ENCODE measurements at regions not wholly inside any gene's neighbourhood (a gene's known extent, or its start where the extent isn't known, plus 50 kb on each side); places are given as distances from the start of the nearest gene placed in this dataset.

DNA sequence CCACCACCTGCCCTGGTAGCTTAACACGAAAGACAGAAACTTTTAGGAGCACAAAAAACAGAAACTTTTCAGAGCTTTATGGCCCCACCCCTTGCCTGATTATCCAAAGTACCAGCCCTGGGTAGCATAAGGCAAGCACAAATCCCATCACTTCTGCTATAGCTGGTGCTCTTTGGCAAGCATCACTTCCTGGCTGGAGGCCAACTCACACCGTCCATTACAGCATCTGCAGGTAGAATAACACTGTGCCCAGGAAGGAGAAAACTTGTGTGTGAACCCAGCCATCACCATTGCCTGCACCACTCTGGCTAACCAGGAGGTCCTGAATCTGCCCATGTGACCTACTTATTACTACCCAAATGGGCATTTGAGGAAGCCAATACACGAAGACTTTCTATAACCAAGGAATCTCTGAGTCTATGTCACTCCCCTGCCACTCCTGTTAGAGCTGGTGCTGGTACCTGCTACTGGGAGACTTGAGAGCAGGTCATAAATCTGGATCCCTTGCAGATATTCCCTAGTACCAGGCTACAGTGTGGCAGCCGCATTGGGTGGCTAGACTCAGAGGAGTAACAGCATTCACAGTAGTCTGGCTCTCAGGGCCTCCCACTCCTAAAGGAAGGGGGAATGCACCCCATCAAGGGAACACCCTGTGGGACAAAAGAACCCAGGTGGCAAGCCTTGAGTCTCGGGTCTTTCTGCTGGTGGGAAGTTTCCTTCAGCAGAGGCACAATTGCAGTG is 73.3 kb upstream of the AKAP13 start:
- ATAC-seq (no peak), DNase-seq (ENCODE audit: low spot score) (no peak)
- Histone ChIP-seq H3K4me3 (no peak overlapping the region), H2AFZ (no peak overlapping the region), H3K27me3 (ENCODE audit: insufficient read depth) (no peaks in the 10 kb centered on the region), H3K4me1 (ENCODE audit: insufficient read depth) (no peaks in the 10 kb centered on the region), H3K27ac (ENCODE audit: low read depth) (no peak overlapping the region), H3F3A (replicated peaks; ENCODE audit: low read depth) (no peaks in the 10 kb centered on the region), H4K20me1 (replicated peaks; ENCODE audit: insufficient read depth) (no peaks in the 10 kb centered on the region), H3K79me2 (replicated peaks; ENCODE audit: insufficient read depth) (no peaks in the 10 kb centered on the region), H3K4me2 (no peak overlapping the region), H3K9me2 (ENCODE audit: insufficient read depth) (no peaks in the 10 kb centered on the region), H3K36me3 (ENCODE audit: insufficient read depth) (no peaks in the 10 kb centered on the region)
- Mint-ChIP-seq H3K36me3 (ENCODE audit: low read depth) (no peaks in the 10 kb centered on the region), H3K27me3 (ENCODE audit: insufficient read depth, low read depth, poor library complexity) (peaks cover 5% of the 10 kb centered on the region), H3K27ac (no peak overlapping the region), H3K4me3 (no peak overlapping the region), H3K4me1 (no peaks in the 10 kb centered on the region), H3K9me3 (no peaks in the 10 kb centered on the region; the same call in 1 of the 3 replicates)
- TF ChIP-seq STAT1 (IDR thresholded peaks at IDR 0.05; ENCODE audit: unreplicated experiment) (no peak), EZH2 (IDR thresholded peaks at IDR 0.05; ENCODE audit: low read depth, unreplicated experiment) (no peak), CREB1 (CRISPR knock-in tag; IDR thresholded peaks at IDR 0.05; ENCODE audit: low read depth) (no peak), ZNF114 (CRISPR knock-in tag; IDR thresholded peaks at IDR 0.05) (no peak)
- TF ChIP-seq, protein P1, sequence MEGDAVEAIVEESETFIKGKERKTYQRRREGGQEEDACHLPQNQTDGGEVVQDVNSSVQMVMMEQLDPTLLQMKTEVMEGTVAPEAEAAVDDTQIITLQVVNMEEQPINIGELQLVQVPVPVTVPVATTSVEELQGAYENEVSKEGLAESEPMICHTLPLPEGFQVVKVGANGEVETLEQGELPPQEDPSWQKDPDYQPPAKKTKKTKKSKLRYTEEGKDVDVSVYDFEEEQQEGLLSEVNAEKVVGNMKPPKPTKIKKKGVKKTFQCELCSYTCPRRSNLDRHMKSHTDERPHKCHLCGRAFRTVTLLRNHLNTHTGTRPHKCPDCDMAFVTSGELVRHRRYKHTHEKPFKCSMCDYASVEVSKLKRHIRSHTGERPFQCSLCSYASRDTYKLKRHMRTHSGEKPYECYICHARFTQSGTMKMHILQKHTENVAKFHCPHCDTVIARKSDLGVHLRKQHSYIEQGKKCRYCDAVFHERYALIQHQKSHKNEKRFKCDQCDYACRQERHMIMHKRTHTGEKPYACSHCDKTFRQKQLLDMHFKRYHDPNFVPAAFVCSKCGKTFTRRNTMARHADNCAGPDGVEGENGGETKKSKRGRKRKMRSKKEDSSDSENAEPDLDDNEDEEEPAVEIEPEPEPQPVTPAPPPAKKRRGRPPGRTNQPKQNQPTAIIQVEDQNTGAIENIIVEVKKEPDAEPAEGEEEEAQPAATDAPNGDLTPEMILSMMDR (conservative IDR thresholded peaks at IDR 0.05; ENCODE audit: low read depth in 2 of 2), result no peak

DNA sequence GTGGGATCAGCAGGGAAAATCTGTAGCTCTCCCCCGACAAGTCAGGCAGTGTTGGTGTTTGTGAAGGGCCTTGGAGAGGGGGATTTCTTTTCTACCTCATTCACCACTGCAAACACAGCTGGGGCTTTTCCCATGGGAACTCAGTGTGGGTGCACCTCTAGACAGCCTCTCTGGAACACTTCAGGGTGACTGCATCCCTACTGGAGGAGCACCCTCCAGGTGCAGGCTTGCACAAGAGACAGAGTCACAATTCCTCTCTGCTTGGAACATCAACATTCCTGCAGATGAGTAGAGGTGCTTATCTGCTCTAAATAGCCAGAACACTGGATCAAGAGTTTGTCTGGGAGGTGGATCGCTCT is 72.7 kb upstream of the AKAP13 start:
- H4K20me1 ChIP-seq (replicated peaks; ENCODE audit: insufficient read depth), result no peaks in the 10 kb centered on the region
- no peak overlapping the region for H3K4me3 ChIP-seq
- H3K36me3 ChIP-seq (ENCODE audit: insufficient read depth), result no peaks in the 10 kb centered on the region
- no peak overlapping the region for H2AFZ ChIP-seq
- H3K4me2 ChIP-seq, result no peak overlapping the region
- DNase-seq (ENCODE audit: low spot score) (no peak), ATAC-seq (no peak)
- Mint-ChIP-seq H3K9me3 (no peaks in the 10 kb centered on the region; the same call in 1 of the 3 replicates), H3K27me3 (ENCODE audit: insufficient read depth, low read depth, poor library complexity) (peaks cover 5% of the 10 kb centered on the region), H3K4me1 (peaks cover 3% of the 10 kb centered on the region; the same call in 2 of the 3 replicates), H3K4me3 (no peak overlapping the region), H3K27ac (no peak overlapping the region), H3K36me3 (ENCODE audit: low read depth) (no peaks in the 10 kb centered on the region)
- H3K9me2 ChIP-seq (ENCODE audit: insufficient read depth), result no peaks in the 10 kb centered on the region
- H3K4me1 ChIP-seq (ENCODE audit: insufficient read depth), result no peaks in the 10 kb centered on the region
- no peaks in the 10 kb centered on the region for H3F3A ChIP-seq (replicated peaks; ENCODE audit: low read depth)
- no peak overlapping the region for H3K27ac ChIP-seq (ENCODE audit: low read depth)
- no peaks in the 10 kb centered on the region for H3K79me2 ChIP-seq (replicated peaks; ENCODE audit: insufficient read depth)
- no peaks in the 10 kb centered on the region for H3K27me3 ChIP-seq (ENCODE audit: insufficient read depth)
- TF ChIP-seq ZNF331 (CRISPR knock-in tag; IDR thresholded peaks at IDR 0.05; ENCODE audit: low read depth) (no peak), POLR2AphosphoS5 (IDR thresholded peaks at IDR 0.05; ENCODE audit: low read depth) (no peak), ZNF114 (CRISPR knock-in tag; IDR thresholded peaks at IDR 0.05) (no peak), EZH2 (IDR thresholded peaks at IDR 0.05; ENCODE audit: low read depth, unreplicated experiment) (no peak), JUNB (IDR thresholded peaks at IDR 0.05; ENCODE audit: unreplicated experiment) (no peak), CREB1 (CRISPR knock-in tag; IDR thresholded peaks at IDR 0.05; ENCODE audit: low read depth) (no peak), NANOG (IDR thresholded peaks at IDR 0.05; ENCODE audit: borderline replicate concordance) (no peak), STAT1 (IDR thresholded peaks at IDR 0.05; ENCODE audit: unreplicated experiment) (no peak)
- TF ChIP-seq, protein P2, sequence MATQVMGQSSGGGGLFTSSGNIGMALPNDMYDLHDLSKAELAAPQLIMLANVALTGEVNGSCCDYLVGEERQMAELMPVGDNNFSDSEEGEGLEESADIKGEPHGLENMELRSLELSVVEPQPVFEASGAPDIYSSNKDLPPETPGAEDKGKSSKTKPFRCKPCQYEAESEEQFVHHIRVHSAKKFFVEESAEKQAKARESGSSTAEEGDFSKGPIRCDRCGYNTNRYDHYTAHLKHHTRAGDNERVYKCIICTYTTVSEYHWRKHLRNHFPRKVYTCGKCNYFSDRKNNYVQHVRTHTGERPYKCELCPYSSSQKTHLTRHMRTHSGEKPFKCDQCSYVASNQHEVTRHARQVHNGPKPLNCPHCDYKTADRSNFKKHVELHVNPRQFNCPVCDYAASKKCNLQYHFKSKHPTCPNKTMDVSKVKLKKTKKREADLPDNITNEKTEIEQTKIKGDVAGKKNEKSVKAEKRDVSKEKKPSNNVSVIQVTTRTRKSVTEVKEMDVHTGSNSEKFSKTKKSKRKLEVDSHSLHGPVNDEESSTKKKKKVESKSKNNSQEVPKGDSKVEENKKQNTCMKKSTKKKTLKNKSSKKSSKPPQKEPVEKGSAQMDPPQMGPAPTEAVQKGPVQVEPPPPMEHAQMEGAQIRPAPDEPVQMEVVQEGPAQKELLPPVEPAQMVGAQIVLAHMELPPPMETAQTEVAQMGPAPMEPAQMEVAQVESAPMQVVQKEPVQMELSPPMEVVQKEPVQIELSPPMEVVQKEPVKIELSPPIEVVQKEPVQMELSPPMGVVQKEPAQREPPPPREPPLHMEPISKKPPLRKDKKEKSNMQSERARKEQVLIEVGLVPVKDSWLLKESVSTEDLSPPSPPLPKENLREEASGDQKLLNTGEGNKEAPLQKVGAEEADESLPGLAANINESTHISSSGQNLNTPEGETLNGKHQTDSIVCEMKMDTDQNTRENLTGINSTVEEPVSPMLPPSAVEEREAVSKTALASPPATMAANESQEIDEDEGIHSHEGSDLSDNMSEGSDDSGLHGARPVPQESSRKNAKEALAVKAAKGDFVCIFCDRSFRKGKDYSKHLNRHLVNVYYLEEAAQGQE (IDR thresholded peaks at IDR 0.05; ENCODE audit: unreplicated experiment), result no peak
- TF ChIP-seq, protein P1 (conservative IDR thresholded peaks at IDR 0.05; ENCODE audit: low read depth in 2 of 2), result no peak
- TF ChIP-seq, protein P3, sequence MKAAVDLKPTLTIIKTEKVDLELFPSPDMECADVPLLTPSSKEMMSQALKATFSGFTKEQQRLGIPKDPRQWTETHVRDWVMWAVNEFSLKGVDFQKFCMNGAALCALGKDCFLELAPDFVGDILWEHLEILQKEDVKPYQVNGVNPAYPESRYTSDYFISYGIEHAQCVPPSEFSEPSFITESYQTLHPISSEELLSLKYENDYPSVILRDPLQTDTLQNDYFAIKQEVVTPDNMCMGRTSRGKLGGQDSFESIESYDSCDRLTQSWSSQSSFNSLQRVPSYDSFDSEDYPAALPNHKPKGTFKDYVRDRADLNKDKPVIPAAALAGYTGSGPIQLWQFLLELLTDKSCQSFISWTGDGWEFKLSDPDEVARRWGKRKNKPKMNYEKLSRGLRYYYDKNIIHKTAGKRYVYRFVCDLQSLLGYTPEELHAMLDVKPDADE (IDR thresholded peaks at IDR 0.05), result no peak
